IMR-90 (cell line): ENCODE measurements at regions not wholly inside any gene's neighbourhood (a gene's known extent, or its start where the extent isn't known, plus 50 kb on each side); places are given as distances from the start of the nearest gene placed in this dataset.

Source experiments
- ATAC-seq: fragments of 200-7000 bp; cut with Tn5 transposase; 2 replicates; pipeline ENCODE4 v1.9.1; 2020; ENCODE audit warnings: low read depth, mild to moderate bottlenecking, moderate library complexity
- BruUV-seq: library from RNA; stranded (reverse); fragments of 400-500 nt; replicated peaks from 2 replicates; lab custom pipeline; 2021; lab: Mats Ljungman, UMichigan
- CTCF ChIA-PET: fragments of 300-600 bp; formaldehyde crosslinking; extraction: SDS; loops from one replicate; lab custom pipeline; 2021; ENCODE audit warnings: antibody characterized with exemption; lab: Yijun Ruan, JAX
- POLR2A ChIA-PET: fragments of 300-600 bp; sonication (Branson Sonifier 250); formaldehyde crosslinking; loops from one replicate; lab custom pipeline; 2022; ENCODE audit warnings: antibody characterized with exemption; ENCODE audit not compliant: unreplicated experiment; lab: Charles Lee
- DNase-seq: peaks from one replicate; pipeline ENCODE4 v3.0.0; 2013
- H2AFZ ChIP-seq: replicated peaks from 2 replicates; pipeline ENCODE3; 2013; ENCODE audit warnings: low read length, mild to moderate bottlenecking; ENCODE audit not compliant: poor library complexity
- H2AK5ac ChIP-seq: 2 replicates; pipeline ENCODE4 v1.6.1; 2013; ENCODE audit warnings: low read depth, low read length, inconsistent platforms
- H2AK9ac ChIP-seq: replicated peaks from 2 replicates; pipeline ENCODE3; 2013; ENCODE audit warnings: mild to moderate bottlenecking, low read depth, low read length, moderate library complexity; ENCODE audit not compliant: poor library complexity
- H2BK120ac ChIP-seq: 2 replicates; pipeline ENCODE4 v1.6.1; 2013; ENCODE audit warnings: low read depth, low read length, inconsistent platforms
- H2BK15ac ChIP-seq: 3 replicates; pipeline ENCODE4 v1.6.1; 2013; ENCODE audit warnings: low read depth, low read length, inconsistent platforms
- H2BK20ac ChIP-seq: 2 replicates; pipeline ENCODE4 v1.6.1; 2013; ENCODE audit warnings: low read depth, mild to moderate bottlenecking, inconsistent platforms, low read length, moderate library complexity
- H2BK5ac ChIP-seq: 2 replicates; pipeline ENCODE4 v1.6.1; 2013; ENCODE audit warnings: mild to moderate bottlenecking, low read depth, low read length, inconsistent platforms; ENCODE audit not compliant: poor library complexity, severe bottlenecking
- H3K14ac ChIP-seq: replicated peaks from 2 replicates; pipeline ENCODE4 v1.6.1; 2013; ENCODE audit warnings: low read depth, low read length, inconsistent platforms
- H3K18ac ChIP-seq: 2 replicates; pipeline ENCODE4 v1.6.1; 2013; ENCODE audit warnings: low read depth, low read length, control low read depth
- H3K23ac ChIP-seq: 2 replicates; pipeline ENCODE4 v1.6.1; 2013; ENCODE audit warnings: low read depth, low read length, inconsistent platforms
- H3K27ac ChIP-seq: 2 replicates; pipeline ENCODE4 v1.5.1; 2013; ENCODE audit warnings: mild to moderate bottlenecking, control low read depth, low read length; ENCODE audit not compliant: insufficient read depth
- H3K27me3 ChIP-seq: 2 replicates; pipeline ENCODE4 v1.6.1; 2013; ENCODE audit warnings: low read length; ENCODE audit not compliant: control insufficient read depth, insufficient read depth
- H3K36me3 ChIP-seq: 2 replicates; pipeline ENCODE4 v1.6.1; 2013; ENCODE audit warnings: low read length, mixed read lengths; ENCODE audit not compliant: control insufficient read depth, insufficient read depth
- H3K4ac ChIP-seq: 2 replicates; pipeline ENCODE4 v1.6.1; 2013; ENCODE audit warnings: low read depth, low read length, inconsistent platforms
- H3K4me1 ChIP-seq: 2 replicates; pipeline ENCODE4 v1.6.1; 2013; ENCODE audit warnings: low read length, mixed read lengths; ENCODE audit not compliant: control insufficient read depth, insufficient read depth
- H3K4me2 ChIP-seq: 2 replicates; pipeline ENCODE4 v1.6.1; 2013; ENCODE audit warnings: low read depth, mild to moderate bottlenecking, control low read depth, low read length, moderate library complexity
- H3K4me3 ChIP-seq: 2 replicates; pipeline ENCODE4 v1.5.1; 2013; ENCODE audit warnings: low read depth, mild to moderate bottlenecking, control low read depth, low read length, moderate library complexity; ENCODE audit not compliant: insufficient read depth
- H3K56ac ChIP-seq: 2 replicates; pipeline ENCODE4 v1.6.1; 2013; ENCODE audit warnings: low read length, inconsistent platforms; ENCODE audit not compliant: insufficient read depth; ENCODE audit errors: extremely low read depth
- H3K79me1 ChIP-seq, 2 experiments: 2 replicates each; pipeline ENCODE4 v1.6.1; 2013; ENCODE audit warnings: low read length in 2 of 2, inconsistent platforms in 1 of 2, low read depth in 1 of 2
- H3K9ac ChIP-seq: 2 replicates; pipeline ENCODE4 v1.6.1; 2013; ENCODE audit warnings: low read depth, low read length, control low read depth
- H3K9me1 ChIP-seq: 2 replicates; pipeline ENCODE4 v1.6.1; 2013; ENCODE audit warnings: low read length, inconsistent platforms; ENCODE audit not compliant: insufficient read depth
- H3K9me3 ChIP-seq: 2 replicates; pipeline ENCODE4 v1.6.1; 2013; ENCODE audit warnings: low read length; ENCODE audit not compliant: control insufficient read depth, insufficient read depth
- H4K20me1 ChIP-seq: 2 replicates; pipeline ENCODE4 v1.6.1; 2013; ENCODE audit warnings: low read length, inconsistent platforms; ENCODE audit not compliant: insufficient read depth
- H4K5ac ChIP-seq: 2 replicates; pipeline ENCODE4 v1.6.1; 2013; ENCODE audit warnings: mild to moderate bottlenecking, low read depth, low read length, control low read depth
- H4K8ac ChIP-seq, 2 experiments: 2 replicates each; pipeline ENCODE4 v1.6.1; 2013; ENCODE audit warnings: low read depth in 2 of 2, low read length in 2 of 2, control low read depth in 1 of 2, inconsistent platforms in 1 of 2
- H4K91ac ChIP-seq: 2 replicates; pipeline ENCODE4 v1.6.1; 2013; ENCODE audit warnings: low read depth, low read length, inconsistent platforms; ENCODE audit not compliant: insufficient read depth
- CEBPB ChIP-seq: IDR thresholded peaks from 2 replicates; pipeline ENCODE4 v1.6.1; 2012; ENCODE audit warnings: low read depth, low read length, improper control_type of control experiment
- CHD1 ChIP-seq: IDR thresholded peaks from 2 replicates; pipeline ENCODE4 v1.6.1; 2012; ENCODE audit warnings: low read depth, low read length, improper control_type of control experiment
- FOS ChIP-seq: fragments of 150-350 bp; IDR thresholded peaks from 2 replicates; pipeline ENCODE4 v1.6.1; 2016; ENCODE audit warnings: low read depth, low read length
- MXI1 ChIP-seq: IDR thresholded peaks from 2 replicates; pipeline ENCODE4 v1.6.1; 2012; ENCODE audit warnings: low read depth, mild to moderate bottlenecking, low read length, moderate library complexity, borderline replicate concordance
- NFE2L2 ChIP-seq: fragments of 150-350 bp; IDR thresholded peaks from 2 replicates; pipeline ENCODE4 v1.6.1; 2016; ENCODE audit warnings: low read depth, mild to moderate bottlenecking, low read length
- POLR2A ChIP-seq: IDR thresholded peaks from 2 replicates; pipeline ENCODE4 v1.6.1; 2012; ENCODE audit warnings: mild to moderate bottlenecking, low read depth, low read length
- RAD21 ChIP-seq: IDR thresholded peaks from 2 replicates; pipeline ENCODE4 v1.6.1; 2012; ENCODE audit warnings: low read length, improper control_type of control experiment
- RCOR1 ChIP-seq: IDR thresholded peaks from 2 replicates; pipeline ENCODE4 v1.6.1; 2012; ENCODE audit warnings: mild to moderate bottlenecking, low read length, improper control_type of control experiment; ENCODE audit not compliant: insufficient replicate concordance
- RFX5 ChIP-seq: IDR thresholded peaks from 2 replicates; pipeline ENCODE4 v1.8.0; 2012; ENCODE audit warnings: low read depth, mild to moderate bottlenecking, low read length, moderate library complexity
- USF2 ChIP-seq: fragments of 150-350 bp; IDR thresholded peaks from 2 replicates; pipeline ENCODE4 v1.6.1; 2017; ENCODE audit warnings: mild to moderate bottlenecking, antibody characterized with exemption, low read length, low read depth
- WGBS, 2 experiments: methylation state at CpG; one replicate each; pipeline versions ENCODE4 v1.1.5 to v1.1.7; 2013; ENCODE audit warnings: missing lambda C conversion rate in 2 of 2; ENCODE audit not compliant: insufficient read length in 1 of 2; ENCODE audit errors: extremely low coverage in 2 of 2; 5-methylcytosine and 5-hydroxymethylcytosine counted together
- dilution Hi-C: fragments of 300-500 bp; cut with HindIII; formaldehyde crosslinking; loops from one replicate; pipeline ENCODE4 v1.14.3; 2018; ENCODE audit warnings: low sequenced_read_pairs; ENCODE audit not compliant: unreplicated experiment
- in situ Hi-C: fragments of 300-500 bp; cut with MboI; formaldehyde crosslinking; loops from 3 replicates; pipeline ENCODE4 v1.14.3; 2019; ENCODE audit warnings: low sequenced_read_pairs, inconsistent platforms, mixed read lengths
- intact Hi-C: fragments of 100-400 bp; cut with micrococcal nuclease; formaldehyde crosslinking; loops from 2 replicates; pipeline ENCODE4 v1.10.0; 2022

GRCh38 chr5:8059337-8059736 is 190.4 kb downstream of the MTRR start:
- Histone ChIP-seq H3K18ac (no peak overlapping the region), H2AK5ac (no peak overlapping the region), H3K23ac (no peak overlapping the region), H2BK120ac (no peak overlapping the region), H3K4me2 (no peak overlapping the region), H2AFZ (no peak overlapping the region), H3K79me1 (no peaks in the 10 kb centered on the region), H3K4ac (no peak overlapping the region), H3K56ac (no peak overlapping the region), H4K8ac (no peak overlapping the region), H2AK9ac (no peak overlapping the region), H4K5ac (no peak overlapping the region), H3K14ac (no peak overlapping the region), H3K4me1 (no peaks in the 10 kb centered on the region), H3K27me3 (no peaks in the 10 kb centered on the region), H3K27ac (no peak overlapping the region), H3K36me3 (no peaks in the 10 kb centered on the region), H2BK15ac (no peak overlapping the region), H3K9me3 (no peaks in the 10 kb centered on the region), H3K4me3 (no peak overlapping the region), H2BK5ac (no peak overlapping the region), H3K9me1 (no peaks in the 10 kb centered on the region), H3K9ac (no peak overlapping the region), H4K20me1 (no peaks in the 10 kb centered on the region), H2BK20ac (no peak overlapping the region), H4K91ac (no peak overlapping the region)
- ATAC-seq (no peak), DNase-seq (no peak)
- no TSS peak for BruUV-seq
- dilution Hi-C loops (no loop called here), intact Hi-C loops (no loop called here), in situ Hi-C loops (no loop called here)
- ChIA-PET POLR2A (no interaction called here), CTCF (no interaction called here)
- no CpG with 5 or more reads among the region's 4 CpGs for WGBS, 2 experiments
- TF ChIP-seq RFX5 (no peak), POLR2A (no peak), RAD21 (no peak), MXI1 (no peak), USF2 (no peak), FOS (no peak), CEBPB (no peak), RCOR1 (no peak), NFE2L2 (no peak), CHD1 (no peak)
